HG03342 (cell line): ENCODE measurements at regions not wholly inside any gene's neighbourhood (a gene's known extent, or its start where the extent isn't known, plus 50 kb on each side); places are given as distances from the start of the nearest gene placed in this dataset.
"Not testable (repeated sequence)": the region's sequence is repeated elsewhere in the genome, so short reads cannot be mapped to it uniquely, and the experiment has no call there.

Experiments used
- ATAC-seq: cut with Tn5 transposase; IDR thresholded peaks from one replicate; pipeline ENCODE4 v1.9.1; 2021; ENCODE audit warnings: mild to moderate bottlenecking, moderate library complexity; ENCODE audit not compliant: unreplicated experiment

DNA sequence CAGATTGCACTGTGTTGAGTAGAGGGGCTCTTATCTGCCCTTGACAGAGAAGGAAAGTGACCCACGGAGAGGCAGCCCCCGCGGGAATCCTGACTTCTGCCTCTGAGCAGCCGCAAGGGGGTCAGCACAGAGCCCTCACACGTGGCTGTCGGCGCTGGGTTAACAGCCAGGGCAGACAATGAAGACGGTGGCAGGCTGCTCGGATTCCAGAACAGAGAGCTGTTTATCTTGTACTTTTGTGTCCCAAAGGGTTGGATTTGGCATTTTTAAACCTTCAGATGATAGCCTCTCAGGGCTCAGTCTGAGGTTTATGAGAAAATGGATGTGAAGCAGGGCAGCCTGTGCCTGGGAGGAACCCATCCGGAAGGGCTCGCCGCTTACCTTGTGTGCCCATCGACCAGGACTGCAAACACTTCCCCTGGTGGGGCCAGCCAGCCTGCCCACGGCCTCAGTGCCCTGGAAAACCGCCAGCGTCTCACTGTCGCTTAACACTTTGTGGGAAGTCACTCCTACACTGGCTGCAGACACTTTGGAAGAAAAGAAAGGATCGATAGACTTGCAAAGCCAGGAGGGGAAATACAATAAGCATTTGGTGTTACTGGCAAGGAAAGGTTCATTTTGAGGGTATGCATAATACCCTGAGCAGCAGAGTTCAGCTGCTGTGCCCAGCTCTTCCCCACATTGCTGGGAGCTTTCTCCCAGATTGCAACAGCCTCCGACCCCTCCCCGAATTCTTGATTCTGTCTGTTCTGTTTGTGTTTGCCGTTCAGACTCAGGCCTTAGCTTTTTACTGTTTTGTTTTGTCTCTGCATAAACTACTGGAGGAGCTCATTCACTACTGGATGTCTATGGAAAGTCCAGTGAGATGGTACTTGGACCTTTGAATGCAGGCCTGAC lies 325.3 kb upstream of the MYT1L start:
- no peak for ATAC-seq

DNA sequence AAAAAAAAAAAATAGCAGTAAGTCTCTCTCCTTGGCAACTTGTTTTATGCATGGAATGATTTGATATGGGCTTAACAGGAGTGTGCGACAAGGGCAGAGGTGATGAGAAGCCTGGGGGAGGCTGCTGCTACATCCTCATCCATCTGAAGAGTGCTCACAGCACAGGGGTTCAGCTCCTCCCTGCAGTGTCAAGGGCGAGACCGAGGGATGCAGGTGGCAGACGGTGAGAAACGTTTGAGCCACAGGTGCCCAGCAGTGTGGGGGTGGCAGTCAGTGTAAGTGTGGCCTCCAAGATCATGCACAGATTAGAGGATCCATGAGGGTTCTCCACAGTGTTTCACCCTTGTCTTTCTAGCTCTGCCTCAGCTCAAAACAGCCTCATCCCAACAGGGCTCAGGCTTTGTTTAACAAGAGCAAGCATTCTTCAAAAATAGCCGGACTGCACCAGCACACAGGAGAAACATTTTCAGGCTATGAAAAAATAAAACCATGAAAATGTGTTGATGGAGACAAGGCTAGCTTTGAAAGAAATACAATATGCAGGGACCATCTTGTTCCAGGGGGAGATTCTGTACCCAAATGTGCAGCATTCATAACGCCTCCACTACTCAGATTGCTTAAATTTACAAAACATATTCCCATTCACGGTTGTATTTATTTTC lies 324.5 kb upstream of the MYT1L start:
- no peak for ATAC-seq

DNA sequence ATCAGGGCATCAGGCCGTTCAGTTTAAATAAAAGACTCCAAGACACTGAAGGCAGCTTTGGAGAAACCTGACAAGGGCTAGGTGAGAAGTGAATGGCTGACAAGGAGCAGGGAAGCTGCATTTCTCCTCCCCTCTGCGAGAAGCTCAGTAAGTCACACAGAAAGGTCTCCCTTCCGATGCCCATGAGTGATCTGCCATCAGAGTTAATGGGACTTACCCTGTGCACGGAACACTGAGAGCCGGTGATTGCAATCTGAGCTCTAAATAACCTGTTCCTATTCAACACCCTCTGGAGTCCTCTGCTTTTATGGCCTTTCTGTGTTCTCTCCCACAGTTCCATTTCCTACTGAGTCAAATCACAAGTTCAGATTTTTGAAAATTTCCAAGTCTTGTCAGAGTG lies 322.2 kb upstream of the MYT1L start:
- ATAC-seq = no peak

DNA sequence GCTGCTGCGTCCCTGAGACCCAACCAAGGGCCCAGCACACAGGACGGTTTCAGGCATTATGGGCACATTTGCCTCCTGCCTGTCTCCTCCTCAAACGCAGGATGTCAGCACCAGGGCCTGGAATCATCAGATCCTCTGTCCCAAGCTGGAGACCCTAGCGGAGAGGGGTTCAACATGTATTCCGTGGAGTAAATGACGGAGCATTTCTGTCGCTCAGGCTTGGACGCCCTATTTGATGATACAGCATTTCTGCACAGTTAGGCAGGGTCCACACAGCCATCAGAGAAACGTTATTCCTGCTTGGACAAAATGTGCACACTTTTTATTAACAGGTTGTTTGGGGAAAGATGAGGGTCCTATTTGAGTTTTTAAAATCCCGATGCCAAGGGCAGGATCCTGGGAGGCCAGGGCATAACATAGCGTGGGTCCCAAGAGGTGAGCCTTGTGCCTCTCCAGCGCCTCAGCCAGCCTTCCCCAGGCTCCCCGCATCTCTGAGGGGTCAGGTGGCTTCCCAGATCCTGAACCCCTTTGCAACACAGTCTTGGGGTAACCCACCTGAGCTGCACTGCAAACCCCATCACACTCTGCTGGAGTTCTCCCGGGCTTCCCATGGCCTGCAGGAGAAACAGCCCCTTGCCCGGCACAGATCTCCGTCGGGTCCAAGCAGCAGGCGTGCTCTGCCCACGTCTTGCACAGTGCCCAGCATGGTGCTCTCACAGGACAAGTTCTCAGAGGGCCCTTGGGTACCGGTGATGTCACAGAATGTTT lies 319.7 kb upstream of the MYT1L start:
- ATAC-seq = no peak

DNA sequence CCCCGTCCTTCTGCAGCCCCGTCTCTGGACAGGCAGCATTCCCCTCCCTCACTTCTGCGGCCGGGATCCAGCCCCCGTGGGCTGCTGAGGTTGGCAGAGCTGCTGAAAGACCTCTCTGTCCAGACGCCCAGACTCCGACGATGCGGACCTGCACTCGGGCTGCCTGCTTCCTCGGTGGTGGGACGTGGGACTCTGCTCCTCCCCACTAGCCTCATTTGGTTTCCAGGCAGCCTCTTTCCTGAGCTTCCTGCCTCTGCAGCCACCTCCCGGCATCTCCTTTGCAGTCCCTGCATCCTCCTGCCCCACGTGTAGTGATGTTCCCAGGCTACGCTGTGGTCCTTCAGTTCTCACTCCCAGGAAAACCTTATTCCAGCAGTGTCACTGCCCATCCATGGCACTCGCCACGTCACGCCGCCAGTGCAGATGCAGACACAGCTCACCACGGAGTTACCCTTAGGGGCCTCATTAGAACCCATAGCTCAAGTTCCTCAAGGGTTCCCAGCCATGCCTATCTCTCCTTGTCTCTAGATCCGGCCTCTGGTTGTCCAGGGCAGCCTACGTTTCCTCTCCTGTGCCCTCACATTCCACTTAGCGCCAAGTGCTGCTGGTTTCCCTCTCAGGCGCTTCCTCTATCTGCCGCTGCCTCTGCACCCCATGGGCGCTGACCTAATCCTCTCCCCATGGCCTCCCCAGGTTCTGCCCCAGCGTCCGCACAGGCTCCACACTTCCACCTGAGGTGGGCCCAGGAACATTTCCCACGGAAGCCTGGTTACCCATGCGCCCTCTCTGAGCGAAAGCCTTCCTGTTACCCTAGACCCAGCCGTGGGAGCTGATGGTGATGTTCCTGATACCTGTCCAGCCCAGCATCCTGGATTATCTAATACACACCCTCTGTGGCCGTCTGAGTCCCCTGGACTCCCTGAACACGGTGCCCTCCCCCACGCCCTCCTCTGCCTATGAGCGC lies 318.3 kb upstream of the MYT1L start:
- no peak for ATAC-seq

DNA sequence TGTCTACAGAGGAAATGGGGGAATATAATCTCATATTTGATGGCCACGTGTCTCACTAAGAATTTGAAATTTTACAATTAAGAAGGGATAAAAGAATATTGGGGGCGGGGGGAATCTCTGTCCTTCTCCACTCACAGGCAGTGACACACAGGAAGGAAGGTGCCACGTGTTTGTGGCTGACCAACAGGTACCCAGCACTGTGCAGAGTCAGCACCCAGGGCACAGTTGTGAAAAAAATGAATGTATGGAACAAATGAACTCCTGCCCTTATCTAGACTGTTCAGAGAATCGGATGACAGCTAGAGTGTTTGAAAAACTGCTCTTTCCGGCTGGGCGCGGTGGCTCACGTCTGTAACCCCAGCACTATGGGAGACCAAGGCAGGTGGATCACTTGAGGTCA lies 317.0 kb upstream of the MYT1L start:
- ATAC-seq = no peak

DNA sequence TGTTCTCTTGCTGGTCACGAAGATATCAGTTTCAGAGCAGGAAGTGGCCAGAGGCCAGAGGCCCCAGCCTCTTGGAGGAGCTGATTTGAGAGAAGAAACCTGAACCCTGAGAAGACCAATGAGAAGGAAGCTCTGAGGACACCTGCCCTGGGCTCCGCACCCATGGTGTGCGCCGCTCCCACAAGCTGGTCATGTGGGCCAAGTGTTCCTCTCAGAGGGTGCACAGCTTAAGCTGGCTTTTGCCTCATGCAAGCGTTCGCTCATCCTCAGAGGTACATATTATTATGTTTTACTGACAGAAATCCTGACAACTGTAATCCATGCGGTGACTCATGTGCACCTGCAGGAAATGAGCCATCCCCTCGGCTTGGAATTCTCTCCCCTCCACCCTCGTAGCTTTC lies 316.1 kb upstream of the MYT1L start:
- no peak for ATAC-seq

DNA sequence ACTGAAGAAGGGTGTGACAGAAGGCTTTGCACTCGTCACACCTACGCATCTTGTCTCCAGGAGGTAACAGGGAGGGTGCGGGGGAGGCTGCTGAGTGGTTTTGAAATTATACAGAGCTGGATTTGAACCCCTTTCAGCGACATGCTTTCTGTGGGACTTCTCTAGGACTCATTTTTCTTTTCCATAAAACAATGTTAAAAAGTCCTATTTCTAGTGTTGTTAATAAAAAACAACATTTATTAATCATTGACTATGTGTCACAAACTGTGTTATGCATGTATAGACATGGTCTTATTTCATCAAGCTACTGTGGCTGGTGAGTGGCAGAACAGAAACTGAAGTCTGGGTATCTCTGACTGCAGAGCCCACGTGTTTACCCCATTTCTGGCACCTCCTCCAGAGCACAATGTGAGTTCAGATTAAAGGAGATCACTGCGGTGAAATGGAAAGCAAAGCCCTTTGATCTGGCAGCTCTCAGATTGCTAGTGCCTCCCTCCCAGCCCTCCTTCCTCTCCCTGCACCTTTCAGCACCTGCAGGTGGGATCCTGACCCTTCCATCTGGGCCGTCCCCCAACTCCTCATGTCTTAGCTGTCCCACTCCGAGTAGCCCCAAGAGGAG lies 315.5 kb upstream of the MYT1L start:
- no peak for ATAC-seq

DNA sequence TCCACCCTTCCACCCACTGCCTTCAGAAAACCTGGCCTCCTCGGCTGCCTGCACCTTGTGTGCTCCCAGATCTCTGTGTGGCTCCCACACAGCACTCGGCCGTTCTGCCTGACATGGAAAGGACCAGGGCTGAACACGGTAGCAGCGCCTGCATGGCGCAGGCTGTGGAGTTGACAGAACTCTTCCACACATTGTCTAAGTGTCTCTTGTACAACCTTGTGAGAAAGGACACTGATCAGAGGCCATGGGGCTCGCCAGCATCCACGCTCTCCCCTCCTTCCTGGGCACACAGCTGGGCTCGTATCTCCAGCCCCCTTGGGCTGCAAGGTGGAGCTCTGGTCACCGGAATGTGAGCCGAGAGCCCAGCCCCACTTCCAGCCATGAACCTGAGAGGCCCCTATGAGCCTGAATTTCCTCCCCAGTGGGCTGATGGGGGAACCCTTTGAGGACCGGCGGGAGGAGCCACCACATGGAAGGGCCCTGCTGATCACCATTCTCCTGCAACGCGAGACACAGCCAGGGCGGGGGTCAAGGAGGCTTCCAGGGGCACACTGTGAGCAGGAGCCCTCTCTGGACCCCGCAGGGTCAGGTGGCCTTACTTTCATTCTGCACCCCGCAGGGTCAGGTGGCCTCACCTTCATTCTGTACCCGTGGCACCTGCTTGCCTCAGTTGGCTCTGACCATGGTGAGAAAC lies 314.2 kb upstream of the MYT1L start:
- ATAC-seq = no peak

DNA sequence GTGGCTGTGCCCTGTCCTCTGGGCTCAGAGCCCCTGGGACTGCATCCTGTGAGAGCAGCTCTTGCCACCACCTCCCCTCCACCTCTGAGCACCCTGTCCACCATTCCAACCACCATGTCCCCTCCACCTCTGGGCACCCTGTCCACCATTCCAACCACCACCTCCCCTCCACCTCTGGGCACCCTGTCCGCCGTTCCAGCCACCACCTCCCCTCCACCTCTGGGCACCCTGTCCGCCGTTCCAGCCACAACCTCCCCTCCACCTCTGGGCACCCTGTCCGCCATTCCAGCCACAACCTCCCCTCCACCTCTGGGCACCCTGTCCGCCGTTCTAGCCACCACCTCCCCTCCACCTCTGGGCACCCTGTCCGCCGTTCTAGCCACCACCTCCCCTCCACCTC lies 313.7 kb upstream of the MYT1L start:
- ATAC-seq = not testable (repeated sequence)

DNA sequence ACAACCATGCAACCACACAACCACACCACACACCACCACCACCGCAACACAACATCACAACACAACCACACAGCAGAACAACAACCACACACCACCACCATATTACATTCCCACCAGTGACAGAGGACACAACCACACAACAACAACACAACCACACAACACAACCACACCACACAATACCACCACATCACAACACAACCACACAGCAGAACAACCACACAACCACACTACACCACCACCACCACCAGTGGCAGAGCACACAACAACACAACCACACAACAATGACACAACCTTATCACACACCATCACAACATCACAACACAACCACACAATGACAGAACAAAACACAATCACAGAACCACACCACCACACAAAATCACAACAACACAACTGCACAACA lies 313.0 kb upstream of the MYT1L start:
- ATAC-seq = no peak

DNA sequence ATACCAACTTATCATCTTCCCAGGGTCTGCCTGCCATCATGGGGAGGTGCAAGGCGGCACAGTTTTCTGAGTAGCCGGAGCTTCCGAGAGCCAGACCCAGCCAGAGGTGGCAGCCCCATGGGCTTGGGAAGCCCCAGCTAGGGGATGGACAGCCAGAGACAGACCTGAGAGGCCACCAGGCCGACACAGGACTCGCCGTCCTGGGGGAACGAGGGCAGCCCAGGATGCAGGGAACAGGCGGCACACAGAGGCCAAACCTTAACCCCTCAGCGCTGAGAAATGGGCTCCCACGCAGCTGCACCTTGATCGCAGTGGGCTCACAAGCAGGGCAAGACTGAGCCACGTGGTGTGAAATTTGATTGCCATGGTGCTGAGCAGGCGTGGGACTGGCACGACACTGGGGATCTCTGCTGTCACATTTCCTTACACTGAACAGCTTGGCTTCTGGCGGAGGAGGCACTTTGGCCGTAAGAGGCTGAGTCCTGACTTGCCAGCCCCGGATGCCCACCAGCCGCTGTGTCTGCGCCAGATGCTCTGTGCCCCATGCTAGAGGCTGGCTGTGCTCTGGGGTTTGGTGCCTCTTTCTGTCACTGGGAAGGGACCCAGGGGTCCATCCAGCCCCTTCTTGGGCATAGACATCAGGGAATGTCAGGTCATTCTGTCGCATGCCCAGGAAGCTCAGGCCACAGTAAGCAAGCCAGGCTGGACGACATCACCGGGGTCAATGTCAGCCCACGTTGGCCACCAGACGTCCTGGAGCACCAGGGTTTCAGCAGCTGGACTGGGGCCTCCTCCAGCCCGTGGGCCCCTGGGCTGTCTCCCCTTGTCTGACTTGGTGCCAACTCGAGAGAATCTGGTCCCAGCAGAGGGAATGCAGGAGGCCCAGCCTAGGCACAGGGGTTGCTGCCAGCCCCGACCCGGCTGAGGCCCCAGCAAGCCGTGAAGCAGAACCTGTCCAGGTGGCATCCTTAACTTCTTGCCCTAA lies 312.1 kb upstream of the MYT1L start:
- no peak for ATAC-seq

DNA sequence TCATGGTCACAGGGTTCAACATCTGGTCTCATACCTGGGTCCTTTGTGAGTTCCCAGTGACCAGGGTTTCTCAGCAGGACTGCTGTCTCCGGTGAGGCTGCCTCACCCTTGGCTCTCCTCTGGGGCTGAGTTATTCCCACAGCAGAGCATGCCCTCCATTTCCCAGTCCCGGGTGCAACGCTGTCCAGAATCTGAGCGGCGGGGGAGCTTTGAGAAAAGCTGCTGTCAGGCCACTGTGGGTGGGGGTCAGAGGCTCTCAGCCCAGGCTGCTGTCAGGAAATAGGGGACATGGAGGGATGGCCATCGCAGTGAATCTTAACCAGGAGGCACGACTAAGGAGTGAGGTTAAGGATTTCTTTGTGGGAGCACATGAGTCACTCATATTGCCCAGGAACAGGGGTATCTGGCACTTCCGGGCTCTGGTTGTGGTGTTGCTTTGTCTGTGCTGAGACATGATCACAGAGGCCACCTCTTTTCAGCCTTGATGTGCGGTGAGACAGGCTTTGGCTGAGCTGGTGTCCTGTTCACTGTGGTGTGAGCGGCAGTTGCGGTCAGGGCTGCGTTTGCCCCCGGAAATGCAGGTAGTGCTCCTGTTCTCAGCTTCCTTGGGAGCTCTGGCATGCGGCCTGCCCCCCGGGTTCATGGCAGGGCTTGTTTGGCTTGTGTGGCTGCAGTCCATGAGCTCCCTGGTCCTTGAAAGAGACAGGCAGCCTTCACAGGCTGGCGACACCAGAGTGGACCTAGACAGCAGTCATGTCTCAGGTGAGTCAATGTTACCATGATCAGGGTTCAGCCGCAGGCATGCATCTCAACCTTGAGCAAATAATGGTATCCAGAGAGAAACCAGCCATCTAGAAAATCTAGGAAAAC lies 310.7 kb upstream of the MYT1L start:
- ATAC-seq = no peak

DNA sequence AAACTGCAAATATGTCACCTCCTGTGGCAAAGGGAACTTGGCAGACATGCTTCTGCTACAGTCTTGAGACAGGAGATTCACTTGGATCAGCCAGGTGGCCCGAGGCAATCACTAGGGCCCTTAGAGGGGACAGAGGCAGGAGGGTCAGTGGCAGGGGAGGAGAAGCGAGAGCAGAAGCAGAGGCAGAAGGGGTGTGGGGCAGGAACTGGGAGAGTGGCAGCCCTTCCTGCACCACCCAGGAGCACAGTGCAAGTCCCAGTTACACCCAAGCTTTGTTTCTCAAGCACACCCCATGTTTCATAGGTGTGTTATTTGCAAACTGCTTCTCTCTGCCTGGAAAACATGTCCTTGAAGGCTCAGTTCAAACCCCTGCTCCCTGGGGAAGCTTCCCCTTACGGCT lies 309.7 kb upstream of the MYT1L start:
- no peak for ATAC-seq

DNA sequence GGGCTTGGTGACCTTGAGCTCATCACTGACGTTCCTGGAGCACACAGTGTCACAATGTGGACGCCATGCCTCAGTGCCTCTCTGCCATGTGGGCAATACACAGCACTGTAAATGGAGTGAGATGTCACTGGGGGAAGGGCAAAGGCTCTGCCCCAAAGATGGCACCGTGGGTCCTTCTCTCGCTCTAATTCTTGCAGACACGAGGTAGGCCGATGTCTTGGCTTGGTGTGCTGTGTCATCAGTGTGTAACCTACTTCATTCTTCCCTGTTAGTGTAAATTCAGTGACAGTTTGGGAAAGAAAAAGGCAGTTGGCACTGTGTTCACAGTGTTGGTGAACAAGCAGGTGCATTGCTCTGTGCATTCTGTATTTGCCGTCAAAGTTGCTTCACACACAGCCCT lies 309.3 kb upstream of the MYT1L start:
- no peak for ATAC-seq

DNA sequence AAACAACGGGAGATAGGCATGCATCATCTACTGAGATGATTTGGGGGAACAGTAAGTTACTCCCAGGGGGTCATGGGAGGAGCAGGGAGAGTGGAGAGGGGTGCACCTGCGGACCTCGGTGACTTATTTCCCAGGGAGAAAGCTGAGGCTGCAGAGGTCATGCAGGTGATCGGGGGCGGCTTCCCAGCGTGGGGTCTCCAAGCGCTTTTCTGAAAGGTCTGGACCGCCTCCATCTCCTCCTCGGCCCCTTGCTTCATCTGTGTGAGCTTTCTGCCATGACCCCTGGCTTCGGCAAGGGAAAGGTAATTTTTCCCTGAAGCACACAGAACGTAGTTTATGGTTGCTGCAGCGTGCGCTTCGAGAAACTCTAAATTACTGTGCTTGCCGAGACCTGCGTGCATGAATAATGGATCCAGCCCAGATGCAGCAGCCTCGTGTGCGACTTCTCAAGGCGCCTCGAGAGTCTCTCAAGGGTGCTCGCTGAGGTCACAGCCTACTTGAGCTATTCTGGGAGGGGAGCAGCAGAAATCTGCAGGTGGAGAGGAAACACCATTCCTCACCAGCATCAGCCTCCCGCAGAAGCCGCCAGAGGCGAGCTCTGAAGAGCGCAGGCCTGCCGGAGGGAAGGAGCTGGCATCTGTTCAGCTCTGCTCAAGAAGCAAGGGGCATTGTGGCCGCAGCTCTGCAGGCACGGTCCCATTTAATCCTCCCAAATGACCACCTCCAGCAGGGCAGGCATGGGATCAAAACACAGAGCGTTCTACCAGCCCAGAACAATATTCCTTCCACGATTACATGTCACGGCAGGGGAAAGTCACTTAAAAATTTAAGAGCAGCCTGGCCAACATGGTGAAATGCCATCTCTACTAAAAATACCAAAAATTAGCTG lies 308.4 kb upstream of the MYT1L start:
- no peak for ATAC-seq
